ENCODE measurements at regions not wholly inside any gene's neighbourhood (a gene's known extent, or its start where the extent isn't known, plus 50 kb on each side); places are given as distances from the start of the nearest gene placed in this dataset.

GRCh38 chr6:165929607-165930006 lies 238.0 kb downstream of the TBXT start:
- Histone ChIP-seq H3K9me3 (no peaks in the 10 kb centered on the region), H3K27ac (no peak overlapping the region), H3K4me3 (no peak overlapping the region), H3K4me1 (no peaks in the 10 kb centered on the region), H3K36me3 (no peaks in the 10 kb centered on the region), H3K27me3 (no peaks in the 10 kb centered on the region)
- no peak for DNase-seq
- WGBS, 2 donors: 94% methylated on average over 8 of the region's 8 CpGs
- ATAC-seq (ENCODE audit: low FRiP score in 2 of 2): no peak
- TF ChIP-seq EP300 (IDR thresholded peaks at IDR 0.05) (no peak), POLR2A (IDR thresholded peaks at IDR 0.05) (no peak), POLR2AphosphoS5 (IDR thresholded peaks at IDR 0.05) (no peak), CTCF (IDR thresholded peaks at IDR 0.05) (no peak)

- Histone ChIP-seq H3K4me3 (no peak overlapping the region), H3K36me3 (no peaks in the 10 kb centered on the region), H3K4me1 (no peaks in the 10 kb centered on the region), H3K9me3 (no peaks in the 10 kb centered on the region), H3K27ac (no peak overlapping the region), H3K27me3 (no peaks in the 10 kb centered on the region)
- WGBS, 2 donors: 60 to 62% methylated on average over 4 of the region's 4 CpGs
- TF ChIP-seq EP300 (IDR thresholded peaks at IDR 0.05): no peak
- no peak for TF ChIP-seq POLR2AphosphoS5 (IDR thresholded peaks at IDR 0.05)
- TF ChIP-seq CTCF (IDR thresholded peaks at IDR 0.05): no peak
- no peak for TF ChIP-seq POLR2A (IDR thresholded peaks at IDR 0.05)
- DNase-seq (no peak), ATAC-seq (ENCODE audit: low FRiP score in 2 of 2) (no peak)
Observed at GRCh38 chr6:165926378-165926777, 241.3 kb downstream of the TBXT start.

DNA sequence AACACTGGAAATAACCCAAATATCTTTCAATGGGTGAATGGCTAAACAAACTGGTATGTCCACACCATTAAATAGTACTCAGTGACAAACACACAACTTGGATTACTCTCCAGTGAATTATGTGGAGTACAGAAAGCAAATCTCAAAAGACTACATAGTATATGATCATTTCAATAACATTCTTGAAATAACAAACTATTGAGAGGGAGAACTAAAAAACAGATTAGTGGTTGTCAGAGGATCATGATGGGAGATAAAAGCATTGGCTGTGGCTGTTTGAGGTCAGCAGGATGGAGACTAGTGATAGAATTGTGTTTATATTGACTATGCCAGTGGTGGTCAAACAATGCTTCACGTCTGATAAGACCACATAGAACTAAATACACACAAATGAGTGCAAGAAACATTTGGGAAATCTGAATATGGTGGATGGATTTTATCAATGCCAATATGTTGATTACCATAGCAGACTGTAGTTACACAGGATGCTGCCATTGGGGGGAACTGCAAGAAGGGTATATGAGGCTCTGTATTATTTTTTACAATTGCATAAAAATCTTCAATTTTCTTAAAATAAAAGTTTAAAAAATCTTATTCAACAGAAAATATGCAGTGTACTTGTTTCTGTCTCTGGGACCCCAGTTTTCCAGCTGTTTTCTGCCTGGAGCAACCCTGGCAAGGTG lies 242.0 kb downstream of the TBXT start:
- Histone ChIP-seq H3K27ac (no peak overlapping the region), H3K27me3 (no peaks in the 10 kb centered on the region), H3K4me1 (no peaks in the 10 kb centered on the region), H3K9me3 (no peaks in the 10 kb centered on the region), H3K4me3 (no peak overlapping the region), H3K36me3 (no peaks in the 10 kb centered on the region)
- ATAC-seq (ENCODE audit: low FRiP score in 2 of 2) (no peak), DNase-seq (no peak)
- TF ChIP-seq CTCF (IDR thresholded peaks at IDR 0.05): no peak
- no peak for TF ChIP-seq POLR2AphosphoS5 (IDR thresholded peaks at IDR 0.05)
- 33 to 38% methylated on average over 1 of the region's 1 CpG for WGBS, 2 donors

GRCh38 chr6:165922309-165922794 lies 245.3 kb downstream of the TBXT start:
- 68 to 71% methylated on average over 6 of the region's 6 CpGs for WGBS, 2 donors
- Histone ChIP-seq H3K9me3 (no peaks in the 10 kb centered on the region), H3K4me1 (no peaks in the 10 kb centered on the region), H3K4me3 (no peak overlapping the region), H3K27me3 (no peaks in the 10 kb centered on the region), H3K36me3 (no peaks in the 10 kb centered on the region), H3K27ac (no peak overlapping the region)
- DNase-seq (no peak), ATAC-seq (ENCODE audit: low FRiP score in 2 of 2) (no peak)
- TF ChIP-seq CTCF (IDR thresholded peaks at IDR 0.05) (no peak), POLR2A (IDR thresholded peaks at IDR 0.05) (no peak), POLR2AphosphoS5 (IDR thresholded peaks at IDR 0.05) (no peak), EP300 (IDR thresholded peaks at IDR 0.05) (no peak)
